Fibroblast of mammary gland (primary cell): ENCODE measurements at regions not wholly inside any gene's neighbourhood (a gene's known extent, or its start where the extent isn't known, plus 50 kb on each side); places are given as distances from the start of the nearest gene placed in this dataset.
A peak's percentile ranks its signal among the peaks of the same experiment; 100 is the strongest.

Source experiments
- DNase-seq: peaks from one replicate; pipeline ENCODE4 v3.0.0-alpha.2; 2010; ENCODE audit warnings: low read depth
- H3K4me3 ChIP-seq: 2 replicates; pipeline ENCODE4 v1.5.1; 2011; ENCODE audit warnings: low read depth, mild to moderate bottlenecking, low read length, moderate library complexity; ENCODE audit not compliant: control insufficient read depth
- TF ChIP-seq, protein P1 (sequence below): conservative IDR thresholded peaks from 2 replicates; pipeline ENCODE4 v1.5.1; 2011; ENCODE audit warnings: low read depth, low read length, inconsistent platforms; ENCODE audit not compliant: control insufficient read depth, insufficient read depth

DNA sequence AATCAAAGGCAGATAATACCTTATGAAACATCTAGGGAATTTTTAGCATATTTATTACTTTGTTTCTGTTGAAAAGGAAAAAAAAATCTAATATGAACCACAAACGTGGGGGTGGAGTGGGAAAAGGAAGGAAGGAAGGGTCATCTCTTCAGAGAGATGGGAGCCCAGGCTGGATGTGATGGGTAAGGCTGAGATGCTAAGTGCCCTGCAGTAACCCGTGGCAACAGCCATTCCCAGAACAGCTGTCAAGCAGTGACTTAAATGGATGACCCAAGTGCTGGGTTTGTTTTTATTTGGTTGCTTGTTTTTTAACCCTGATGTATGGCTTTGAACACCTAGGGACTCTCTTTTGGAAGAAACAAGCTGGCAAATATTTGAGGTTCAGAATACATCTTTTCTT lies 50.7 kb upstream of the KLF7 start:
- no peak overlapping the region for H3K4me3 ChIP-seq
- DNase-seq, result no peak
- TF ChIP-seq, protein P1, sequence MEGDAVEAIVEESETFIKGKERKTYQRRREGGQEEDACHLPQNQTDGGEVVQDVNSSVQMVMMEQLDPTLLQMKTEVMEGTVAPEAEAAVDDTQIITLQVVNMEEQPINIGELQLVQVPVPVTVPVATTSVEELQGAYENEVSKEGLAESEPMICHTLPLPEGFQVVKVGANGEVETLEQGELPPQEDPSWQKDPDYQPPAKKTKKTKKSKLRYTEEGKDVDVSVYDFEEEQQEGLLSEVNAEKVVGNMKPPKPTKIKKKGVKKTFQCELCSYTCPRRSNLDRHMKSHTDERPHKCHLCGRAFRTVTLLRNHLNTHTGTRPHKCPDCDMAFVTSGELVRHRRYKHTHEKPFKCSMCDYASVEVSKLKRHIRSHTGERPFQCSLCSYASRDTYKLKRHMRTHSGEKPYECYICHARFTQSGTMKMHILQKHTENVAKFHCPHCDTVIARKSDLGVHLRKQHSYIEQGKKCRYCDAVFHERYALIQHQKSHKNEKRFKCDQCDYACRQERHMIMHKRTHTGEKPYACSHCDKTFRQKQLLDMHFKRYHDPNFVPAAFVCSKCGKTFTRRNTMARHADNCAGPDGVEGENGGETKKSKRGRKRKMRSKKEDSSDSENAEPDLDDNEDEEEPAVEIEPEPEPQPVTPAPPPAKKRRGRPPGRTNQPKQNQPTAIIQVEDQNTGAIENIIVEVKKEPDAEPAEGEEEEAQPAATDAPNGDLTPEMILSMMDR, result no peak

DNA sequence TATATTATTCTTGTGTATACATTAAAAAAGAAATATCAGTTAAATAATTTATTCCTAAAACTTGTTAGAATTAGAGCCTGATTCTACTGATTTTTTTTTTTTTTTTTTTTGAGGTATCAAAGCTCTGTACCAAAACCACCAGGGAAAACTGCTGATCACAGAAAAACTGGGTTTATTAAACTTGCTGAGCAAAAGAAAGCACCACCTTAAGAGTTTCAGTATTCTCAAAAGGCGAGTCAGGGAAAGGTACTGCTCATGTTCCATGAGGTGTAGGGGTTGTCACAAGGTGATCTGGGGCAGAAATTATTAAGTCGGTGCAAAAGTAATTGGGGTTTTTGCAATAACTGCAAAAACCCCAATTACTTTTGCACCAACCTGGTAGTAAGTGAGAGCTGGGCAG lies 51.7 kb upstream of the KLF7 start:
- no peak overlapping the region for H3K4me3 ChIP-seq
- TF ChIP-seq, protein P1, result no peak
- DNase-seq, result no peak

DNA sequence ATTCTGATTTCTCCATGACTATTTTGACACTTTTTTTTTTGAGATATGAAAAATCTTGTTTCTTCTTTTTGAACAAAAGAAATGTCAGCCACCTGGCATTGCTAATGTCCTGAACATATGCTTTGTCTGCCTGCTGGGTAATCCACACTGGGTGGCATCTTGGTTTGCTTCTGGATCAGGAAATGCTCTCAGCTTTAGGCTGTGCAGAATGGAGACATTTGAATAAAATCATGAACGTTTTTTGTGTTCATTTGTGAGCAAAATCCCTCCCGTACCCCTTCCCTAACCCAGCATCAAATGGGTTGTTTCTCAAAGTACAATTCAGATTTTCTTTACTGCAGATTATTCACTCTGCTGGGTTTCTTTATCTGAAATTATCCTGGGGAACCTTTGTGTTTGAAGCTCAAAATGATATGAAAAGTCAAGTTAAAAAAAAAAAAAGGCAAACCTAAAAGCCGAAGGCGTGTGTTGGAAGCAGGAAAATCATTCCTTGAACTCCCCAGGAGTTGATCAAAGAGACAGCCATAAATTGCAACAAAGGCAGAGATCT lies 53.4 kb upstream of the KLF7 start:
- no peak for DNase-seq
- H3K4me3 ChIP-seq, result no peak overlapping the region

DNA sequence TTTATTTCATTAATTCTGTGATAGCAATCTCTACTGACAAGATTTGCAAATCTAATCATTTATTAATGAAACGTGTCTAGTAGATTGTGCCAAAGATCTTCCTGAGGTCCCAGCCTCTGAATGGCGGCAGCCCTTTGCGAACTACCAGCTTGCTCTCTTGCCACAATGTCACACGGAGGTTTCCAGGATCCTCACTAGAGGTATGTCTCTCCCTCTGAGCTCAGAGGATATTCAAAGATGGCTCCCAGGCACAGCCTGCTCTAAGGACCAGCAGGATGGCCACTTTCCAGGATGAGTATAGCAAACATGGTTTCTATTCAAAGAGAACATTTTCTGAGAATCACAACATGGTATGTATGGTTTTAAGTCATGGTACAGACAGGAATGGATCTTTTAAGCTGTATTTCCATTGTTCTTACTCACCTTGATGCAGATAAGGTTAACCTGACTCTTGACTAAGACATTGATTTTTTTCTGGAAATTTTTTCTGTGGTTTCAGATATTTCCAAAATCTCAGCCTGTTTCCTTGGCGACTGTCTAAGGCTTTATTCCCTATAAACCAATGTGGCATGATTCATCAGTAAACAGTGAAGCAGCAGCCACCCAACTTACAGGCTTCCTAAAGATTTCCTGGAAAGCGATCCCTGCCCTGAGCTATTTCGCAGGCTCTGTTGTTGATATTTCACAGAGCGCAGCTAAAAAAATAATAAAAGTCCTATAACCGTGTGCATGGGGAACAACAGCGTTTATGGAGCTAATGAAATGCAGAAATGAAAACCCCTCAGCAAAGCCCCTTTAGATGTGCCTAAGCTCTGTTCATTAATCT lies 54.1 kb upstream of the KLF7 start:
- TF ChIP-seq, protein P1, result no peak
- H3K4me3 ChIP-seq, result no peak overlapping the region
- DNase-seq, result peak; percentile 81

More for the DNA sequence above, 53.4 kb upstream of the KLF7 start:
- TF ChIP-seq, protein P1, result no peak

- TF ChIP-seq, protein P1, result no peak
- no peak overlapping the region for H3K4me3 ChIP-seq
- no peak for DNase-seq
Observed at GRCh38 chr2:207221731-207222130, 56.0 kb upstream of the KLF7 start.

GRCh38 chr2:207223051-207223450 lies 57.3 kb upstream of the KLF7 start:
- no peak overlapping the region for H3K4me3 ChIP-seq
- peak; percentile 78 for DNase-seq
- TF ChIP-seq, protein P1, result peak; percentile 21
